Caco-2 (cell line): ENCODE measurements at regions not wholly inside any gene's neighbourhood (a gene's known extent, or its start where the extent isn't known, plus 50 kb on each side); places are given as distances from the start of the nearest gene placed in this dataset.

Experiments used
- BruUV-seq: library from RNA; stranded (reverse); fragments of 400-500 nt; replicated peaks from 2 replicates; lab custom pipeline; 2021; lab: Mats Ljungman, UMichigan
- CTCF ChIA-PET: fragments of 300-600 bp; sonication (Branson Sonifier 250); formaldehyde crosslinking; loops from one replicate; lab custom pipeline; 2022; ENCODE audit warnings: antibody characterized with exemption; lab: Charles Lee
- POLR2A ChIA-PET: fragments of 300-600 bp; sonication (Branson Sonifier 250); formaldehyde crosslinking; loops from one replicate; lab custom pipeline; 2022; ENCODE audit warnings: antibody characterized with exemption; lab: Charles Lee
- DNase-seq, 2 experiments: peaks; one replicate each; pipeline versions ENCODE4 v3.0.0 to v3.0.0-alpha.2; 2020 to 2022
- H3K27me3 ChIP-seq: replicated peaks from 2 replicates; pipeline ENCODE4 v1.6.0; 2011; ENCODE audit warnings: low read length; ENCODE audit not compliant: control insufficient read depth, insufficient read depth
- H3K36me3 ChIP-seq: 2 replicates; pipeline ENCODE4 v1.5.1; 2011; ENCODE audit warnings: low read length; ENCODE audit not compliant: control insufficient read depth, insufficient read depth
- H3K4me1 ChIP-seq: fragments of 250-450 bp; sonication (Bioruptor Pico); 2 replicates; pipeline ENCODE4 v1.5.1; 2020; ENCODE audit warnings: mild to moderate bottlenecking
- H3K4me3 ChIP-seq: 2 replicates; pipeline ENCODE4 v1.5.1; 2011; ENCODE audit warnings: low read depth, mild to moderate bottlenecking, control low read depth, low read length
- H3K9me3 ChIP-seq: fragments of 250-450 bp; sonication (Bioruptor Pico); 2 replicates; pipeline ENCODE4 v1.5.1; 2020; ENCODE audit warnings: mild to moderate bottlenecking, moderate library complexity
- H3K27ac Mint-ChIP-seq: one replicate; pipeline ENCODE4 v1.8.0; 2022; ENCODE audit warnings: mixed read lengths; ENCODE audit not compliant: unreplicated experiment
- H3K27me3 Mint-ChIP-seq: one replicate; pipeline ENCODE4 v1.8.0; 2022; ENCODE audit warnings: mixed read lengths; ENCODE audit not compliant: insufficient read depth, unreplicated experiment
- H3K36me3 Mint-ChIP-seq: one replicate; pipeline ENCODE4 v1.8.0; 2022; ENCODE audit warnings: mild to moderate bottlenecking, mixed read lengths; ENCODE audit not compliant: insufficient read depth, unreplicated experiment
- H3K4me1 Mint-ChIP-seq: one replicate; pipeline ENCODE4 v1.8.0; 2022; ENCODE audit warnings: low read depth, mixed read lengths; ENCODE audit not compliant: unreplicated experiment
- H3K4me3 Mint-ChIP-seq: one replicate; pipeline ENCODE4 v1.8.0; 2022; ENCODE audit warnings: mild to moderate bottlenecking, moderate library complexity, mixed read lengths; ENCODE audit not compliant: unreplicated experiment
- H3K9me3 Mint-ChIP-seq: one replicate; pipeline ENCODE4 v1.8.0; 2022; ENCODE audit warnings: mixed read lengths; ENCODE audit not compliant: unreplicated experiment
- CTCF ChIP-seq, 2 experiments: fragments of 200-600 bp in 1 of 2; IDR thresholded peaks; 1 replicate in 1 of 2; 2 replicates in 1 of 2; pipeline versions ENCODE4 v1.5.1 to v1.8.0; 2011 to 2022; ENCODE audit warnings: antibody characterized with exemption in 1 of 2, control low read depth in 1 of 2, inconsistent platforms in 1 of 2, low read depth in 1 of 2, low read length in 1 of 2, mild to moderate bottlenecking in 1 of 2, moderate library complexity in 1 of 2; ENCODE audit not compliant: insufficient read depth in 1 of 2, severe bottlenecking in 1 of 2, unreplicated experiment in 1 of 2
- intact Hi-C: fragments of 100-400 bp; cut with micrococcal nuclease; formaldehyde crosslinking; loops from one replicate; pipeline ENCODE4 v1.10.0; 2022; ENCODE audit not compliant: unreplicated experiment

GRCh38 chr22:27197052-27197451 lies 539.7 kb downstream of the MIAT start:
- Mint-ChIP-seq H3K36me3 (peaks cover 7% of the 10 kb centered on the region), H3K4me1 (peaks cover 8% of the 10 kb centered on the region), H3K4me3 (no peak overlapping the region), H3K27ac (peak overlapping the region; percentile 12), H3K27me3 (no peaks in the 10 kb centered on the region), H3K9me3 (peaks cover 15% of the 10 kb centered on the region)
- no peak for DNase-seq
- TF ChIP-seq CTCF (IDR thresholded peaks at IDR 0.05; ENCODE audit: insufficient read depth in 1 of 2, low read depth in 1 of 2, low read length in 1 of 2, severe bottlenecking in 1 of 2, unreplicated experiment in 1 of 2) = no peak
- H3K27me3 ChIP-seq = no peaks in the 10 kb centered on the region
- intact Hi-C loops = no loop called here
- no peak overlapping the region for H3K4me3 ChIP-seq
- CTCF ChIA-PET = no interaction called here
- no TSS peak for BruUV-seq
- no peaks in the 10 kb centered on the region for H3K9me3 ChIP-seq
- H3K36me3 ChIP-seq = no peaks in the 10 kb centered on the region
- POLR2A ChIA-PET = no interaction called here
- peaks cover 17% of the 10 kb centered on the region for H3K4me1 ChIP-seq

- intact Hi-C loops = no loop called here
- H3K36me3 Mint-ChIP-seq = peaks cover 7% of the 10 kb centered on the region
- CTCF ChIA-PET = no interaction called here
- no peak for TF ChIP-seq CTCF (IDR thresholded peaks at IDR 0.05; ENCODE audit: insufficient read depth in 1 of 2, low read depth in 1 of 2, low read length in 1 of 2, severe bottlenecking in 1 of 2, unreplicated experiment in 1 of 2)
- no peak for DNase-seq
- H3K4me1 Mint-ChIP-seq = peaks cover 8% of the 10 kb centered on the region
- H3K9me3 Mint-ChIP-seq = peaks cover 15% of the 10 kb centered on the region
- H3K4me3 Mint-ChIP-seq = no peak overlapping the region
- peak overlapping the region; percentile 12 for H3K27ac Mint-ChIP-seq
- Histone ChIP-seq H3K4me1 (peaks cover 20% of the 10 kb centered on the region), H3K27me3 (no peaks in the 10 kb centered on the region), H3K4me3 (no peak overlapping the region), H3K36me3 (no peaks in the 10 kb centered on the region), H3K9me3 (no peaks in the 10 kb centered on the region)
- POLR2A ChIA-PET = no interaction called here
- no peaks in the 10 kb centered on the region for H3K27me3 Mint-ChIP-seq
- BruUV-seq = no TSS peak
Observed at GRCh38 chr22:27197618-27198017, 540.2 kb downstream of the MIAT start.

- H3K36me3 Mint-ChIP-seq = peaks cover 7% of the 10 kb centered on the region
- H3K4me3 Mint-ChIP-seq = no peak overlapping the region
- H3K9me3 ChIP-seq = no peaks in the 10 kb centered on the region
- CTCF ChIA-PET = no interaction called here
- POLR2A ChIA-PET = no interaction called here
- H3K27ac Mint-ChIP-seq = no peak overlapping the region
- TF ChIP-seq CTCF (IDR thresholded peaks at IDR 0.05; ENCODE audit: insufficient read depth in 1 of 2, low read depth in 1 of 2, low read length in 1 of 2, severe bottlenecking in 1 of 2, unreplicated experiment in 1 of 2) = no peak
- no peak overlapping the region for H3K4me3 ChIP-seq
- intact Hi-C loops = no loop called here
- H3K9me3 Mint-ChIP-seq = peaks cover 15% of the 10 kb centered on the region
- no peaks in the 10 kb centered on the region for H3K27me3 ChIP-seq
- H3K36me3 ChIP-seq = no peaks in the 10 kb centered on the region
- peaks cover 28% of the 10 kb centered on the region for H3K4me1 ChIP-seq
- no TSS peak for BruUV-seq
- peaks cover 14% of the 10 kb centered on the region for H3K4me1 Mint-ChIP-seq
- DNase-seq = no peak
- no peaks in the 10 kb centered on the region for H3K27me3 Mint-ChIP-seq
Observed at GRCh38 chr22:27198518-27199035, 541.2 kb downstream of the MIAT start.
